HG02571 (cell line): ENCODE measurements at regions not wholly inside any gene's neighbourhood (a gene's known extent, or its start where the extent isn't known, plus 50 kb on each side); places are given as distances from the start of the nearest gene placed in this dataset.

Source experiments
- ATAC-seq: cut with Tn5 transposase; IDR thresholded peaks from one replicate; pipeline ENCODE4 v1.9.1; 2021; ENCODE audit warnings: mild to moderate bottlenecking, moderate library complexity; ENCODE audit not compliant: unreplicated experiment

DNA sequence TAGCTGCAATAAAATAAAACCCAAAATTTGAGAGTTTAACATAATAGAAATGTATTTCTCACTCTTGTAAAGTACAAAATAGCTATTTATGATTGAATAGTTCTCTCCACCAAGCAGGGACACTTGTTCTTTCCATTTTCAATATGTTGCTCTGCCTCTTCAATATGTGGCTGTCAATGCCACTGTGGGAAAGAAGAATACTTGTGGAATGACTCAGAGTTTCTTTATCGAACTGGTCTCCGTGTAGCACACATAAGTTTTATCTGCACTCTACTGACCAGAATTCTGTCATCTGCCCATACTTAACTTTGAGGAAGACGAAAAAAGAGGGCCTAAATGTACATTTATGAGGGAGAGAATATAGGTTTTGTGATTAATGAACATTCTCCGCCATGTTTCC is 256.9 kb downstream of the ATXN7L3B start:
- no peak for ATAC-seq

DNA sequence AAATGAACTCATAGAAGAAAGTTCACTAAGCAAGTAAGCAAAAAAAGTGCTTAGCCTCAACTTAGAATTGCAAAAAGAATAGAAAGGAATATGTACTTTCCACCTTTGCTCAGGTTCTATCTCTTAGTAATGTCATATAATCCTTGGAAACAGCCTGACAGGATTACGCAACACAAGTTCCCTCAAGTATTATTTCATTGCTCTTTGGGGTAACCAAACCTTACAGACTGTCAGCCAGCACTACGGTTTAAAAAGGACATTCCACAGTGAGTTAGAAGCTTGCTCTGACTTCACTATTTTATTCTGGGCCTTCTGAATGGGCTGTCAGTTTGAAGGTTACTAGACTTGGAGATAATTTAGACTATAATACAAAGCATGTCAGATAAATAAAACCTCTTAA is 264.0 kb downstream of the ATXN7L3B start:
- no peak for ATAC-seq

DNA sequence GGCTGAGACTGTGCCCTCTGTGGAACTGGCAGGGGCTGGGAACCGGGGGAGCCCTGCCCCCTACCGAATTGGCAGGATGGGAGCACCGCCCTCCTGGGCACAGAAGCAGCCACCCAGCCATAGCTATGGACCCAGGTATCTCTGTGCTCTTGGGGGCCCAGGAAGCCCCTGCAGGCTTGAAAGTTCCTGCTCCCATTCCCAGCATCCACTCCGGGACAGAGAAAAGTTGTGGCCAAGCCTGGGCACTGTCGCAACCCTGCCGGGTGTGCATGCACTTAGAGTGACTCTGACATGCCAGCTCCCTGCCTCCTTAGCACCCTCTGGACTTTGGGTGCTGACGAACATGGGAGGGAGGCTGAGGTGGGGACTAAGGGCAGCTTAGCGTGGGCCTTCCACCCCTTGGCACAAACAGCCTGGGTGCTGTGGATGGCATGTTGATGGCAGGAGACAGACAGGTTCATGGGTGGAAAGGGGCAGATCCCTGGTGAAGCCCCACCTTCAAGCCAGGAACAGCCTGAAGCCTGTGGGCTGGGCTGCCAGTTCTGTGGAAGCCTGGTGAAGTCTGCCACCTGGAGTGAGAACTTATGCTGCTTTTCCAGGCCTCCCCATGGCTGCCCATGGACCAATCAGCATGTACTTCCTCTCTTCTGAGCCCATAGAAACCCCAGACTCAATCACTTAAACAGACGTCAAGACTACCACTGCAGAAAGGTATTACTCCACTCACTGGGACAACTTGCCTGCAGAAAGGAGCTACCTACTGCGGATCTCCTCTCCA is 279.0 kb downstream of the ATXN7L3B start:
- no peak for ATAC-seq

DNA sequence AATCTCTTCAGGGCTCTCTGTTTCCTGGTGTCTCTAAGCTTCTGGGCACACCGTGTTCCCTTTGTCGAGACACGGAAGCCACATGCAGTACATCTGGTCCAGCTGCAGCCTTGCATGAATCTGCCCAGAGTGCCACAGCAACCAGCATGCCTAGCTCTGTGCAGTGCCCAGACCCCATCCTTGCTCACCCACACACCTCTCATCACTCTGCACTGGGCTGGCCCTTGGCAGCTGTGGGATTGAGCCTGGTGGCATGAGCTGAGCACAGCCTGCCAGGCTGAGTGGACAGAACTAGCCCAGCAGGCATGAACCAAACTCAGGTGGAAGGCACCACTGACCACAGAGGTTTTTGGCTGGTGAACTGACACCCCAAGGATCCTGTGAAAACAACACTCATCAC is 279.9 kb downstream of the ATXN7L3B start:
- ATAC-seq: no peak

DNA sequence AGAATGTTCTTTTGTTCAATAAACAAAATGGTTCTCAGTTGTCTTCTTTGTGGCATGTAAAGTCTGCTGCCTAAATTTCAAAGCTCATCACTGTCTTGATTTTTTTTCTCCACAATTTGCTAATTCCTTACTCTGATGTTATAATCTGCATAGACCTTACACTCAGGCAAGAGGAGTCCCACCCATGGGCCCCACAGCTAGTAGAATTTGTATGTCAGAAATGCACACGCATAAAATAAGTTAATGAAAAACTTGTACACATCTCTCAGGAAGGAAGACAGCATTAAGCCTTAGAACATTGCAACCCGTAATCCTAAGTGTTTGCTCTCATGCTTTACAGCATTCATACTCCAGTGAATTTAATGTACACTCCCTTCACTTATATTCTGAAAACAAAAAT is 280.8 kb downstream of the ATXN7L3B start:
- no peak for ATAC-seq

DNA sequence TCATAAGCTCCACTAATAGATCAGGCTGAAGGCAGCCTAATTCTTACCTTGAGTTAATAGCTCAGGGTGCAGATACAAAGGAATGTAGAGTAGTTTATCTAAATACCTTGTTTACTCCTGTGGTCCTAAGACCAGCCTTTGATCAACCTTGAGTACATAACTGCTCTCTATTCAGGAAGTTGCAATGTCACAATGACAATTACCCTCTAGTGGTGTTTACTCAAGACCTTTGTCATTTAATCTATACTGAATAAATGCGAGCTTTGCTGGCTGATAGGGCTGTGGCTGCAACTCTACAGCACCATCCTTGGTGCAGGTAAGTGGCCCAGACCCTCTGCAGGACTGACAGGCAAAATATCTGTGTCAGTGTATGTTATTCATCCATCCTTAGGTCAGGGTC is 282.7 kb downstream of the ATXN7L3B start:
- ATAC-seq: no peak

DNA sequence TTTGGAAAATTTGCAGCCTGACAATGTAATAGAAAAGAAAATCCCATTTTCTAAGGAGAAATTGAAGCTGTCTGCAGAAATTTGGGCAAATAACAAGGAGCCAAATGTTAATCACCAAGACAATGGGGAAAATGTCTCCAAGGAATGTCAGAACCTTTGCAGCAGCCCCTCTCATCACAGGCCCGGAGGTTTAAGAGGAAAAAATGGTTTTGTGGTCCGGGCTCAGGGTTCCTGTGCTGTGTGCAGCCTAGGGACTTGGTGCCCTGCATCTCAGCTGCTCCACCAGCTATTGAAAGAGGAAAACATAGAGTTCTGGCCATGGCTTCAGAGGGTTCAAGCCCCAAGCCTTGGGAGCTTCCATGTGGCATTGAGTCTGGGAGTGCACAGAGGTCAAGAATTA is 298.9 kb downstream of the ATXN7L3B start:
- no peak for ATAC-seq

DNA sequence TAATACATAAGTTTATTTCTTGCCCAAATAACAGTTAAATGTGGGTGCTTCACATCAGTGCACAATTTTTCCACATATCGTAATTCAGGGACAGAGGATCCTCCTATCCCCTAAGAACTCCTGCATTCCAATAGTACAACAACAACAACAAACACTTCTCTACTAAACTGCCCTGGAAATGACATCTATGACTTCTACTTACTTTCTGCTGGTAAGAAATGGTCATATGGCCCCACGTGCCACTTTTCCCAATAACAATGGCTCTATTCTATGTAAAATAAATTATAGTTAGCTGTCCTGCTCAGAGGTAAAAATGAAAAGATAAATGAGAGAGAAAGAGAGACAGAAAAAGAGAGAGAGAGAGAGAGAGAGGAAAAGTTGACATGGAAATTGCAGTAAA is 308.5 kb downstream of the ATXN7L3B start:
- no peak for ATAC-seq

DNA sequence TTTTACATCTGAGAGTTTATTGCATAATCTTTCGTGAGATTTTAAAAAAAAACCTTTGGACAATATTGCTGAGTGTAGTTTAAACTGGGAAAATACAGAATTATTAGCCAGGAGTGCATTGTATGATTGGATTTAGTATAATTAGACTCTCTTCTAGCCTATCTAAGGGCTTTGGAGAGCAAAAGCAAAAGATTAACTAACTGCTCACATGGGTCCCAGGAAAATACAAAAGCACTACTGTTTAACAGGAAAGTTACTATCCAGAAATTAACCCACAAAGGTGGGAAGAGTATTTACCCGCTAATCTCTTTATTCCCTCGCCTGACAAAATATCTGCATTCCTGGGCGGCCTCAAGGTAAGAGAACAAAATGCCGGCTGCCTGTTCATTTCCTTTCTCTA is 309.5 kb downstream of the ATXN7L3B start:
- no peak for ATAC-seq

DNA sequence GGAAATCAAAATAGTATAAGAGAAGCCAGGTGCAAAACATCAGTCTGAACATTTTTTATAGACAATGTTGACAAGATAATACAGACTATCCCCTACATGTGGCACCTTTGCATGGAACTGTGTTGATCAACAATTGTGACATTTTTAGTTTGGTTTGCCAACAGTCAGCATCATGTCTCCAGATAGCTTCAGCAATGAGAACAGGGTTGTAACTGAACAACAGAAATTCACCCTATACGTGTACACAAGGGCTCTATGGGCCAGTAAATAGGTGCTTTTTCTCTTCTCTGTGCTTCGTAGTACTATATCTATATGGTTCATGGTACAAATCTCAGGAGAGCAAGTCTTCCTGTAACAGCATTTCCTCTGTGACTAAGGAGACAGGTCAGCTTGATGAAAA is 310.4 kb downstream of the ATXN7L3B start:
- no peak for ATAC-seq

DNA sequence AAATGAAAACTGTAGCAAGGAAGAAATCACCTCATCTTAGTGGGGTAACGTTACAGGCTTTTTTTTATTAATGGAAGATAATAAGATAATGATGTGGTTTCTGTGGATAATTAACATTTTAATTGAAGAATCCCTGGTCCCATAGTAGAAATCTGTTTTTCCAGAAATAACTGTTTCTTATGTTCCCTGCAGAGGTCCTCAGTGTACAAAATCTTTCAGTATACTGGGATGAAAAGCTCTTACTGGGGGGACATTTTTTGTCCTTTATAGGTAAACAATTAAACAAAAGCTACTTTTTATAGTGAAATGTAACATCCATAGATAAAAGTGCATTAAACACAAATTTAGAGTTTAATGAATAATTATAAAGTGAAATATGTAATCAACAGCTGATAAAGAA is 312.2 kb downstream of the ATXN7L3B start:
- no peak for ATAC-seq

DNA sequence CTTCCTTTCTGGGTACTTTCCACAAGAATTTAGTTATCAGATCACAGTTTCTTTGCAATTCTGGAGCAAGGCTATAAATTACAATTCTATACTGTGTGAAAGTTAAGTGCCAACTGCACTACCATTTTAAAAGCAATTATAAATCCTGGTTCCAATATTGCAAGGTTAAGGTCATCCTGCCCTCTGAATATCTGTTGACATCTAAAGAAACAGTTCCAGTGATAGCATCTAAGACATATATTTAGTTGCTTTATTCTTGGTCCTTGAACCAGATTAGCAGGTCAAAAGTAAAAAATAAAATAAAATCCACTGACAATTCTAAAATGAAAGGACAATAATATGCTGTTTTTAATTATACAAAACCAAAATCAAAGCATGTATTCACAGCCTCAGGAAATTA is 334.2 kb downstream of the ATXN7L3B start:
- ATAC-seq: no peak

DNA sequence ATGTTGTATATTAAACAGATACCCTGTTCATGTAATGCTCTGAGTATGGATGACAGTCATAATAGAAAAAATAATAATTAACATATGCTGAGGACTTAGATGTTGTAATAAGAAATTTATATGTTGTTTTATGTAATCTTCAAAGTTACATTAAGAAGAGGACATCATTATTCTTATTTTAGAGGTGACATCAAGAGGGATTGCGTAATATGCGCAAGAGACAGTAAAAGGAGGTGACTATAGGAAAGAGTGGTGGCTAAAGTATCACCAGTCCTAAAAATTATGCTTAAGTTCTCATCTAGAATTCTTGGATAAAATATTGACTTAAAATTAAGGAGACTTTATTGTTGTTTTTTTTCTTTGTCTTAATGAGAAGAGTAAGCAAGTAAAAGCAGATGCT is 323.9 kb downstream of the KCNC2 start:
- no peak for ATAC-seq

DNA sequence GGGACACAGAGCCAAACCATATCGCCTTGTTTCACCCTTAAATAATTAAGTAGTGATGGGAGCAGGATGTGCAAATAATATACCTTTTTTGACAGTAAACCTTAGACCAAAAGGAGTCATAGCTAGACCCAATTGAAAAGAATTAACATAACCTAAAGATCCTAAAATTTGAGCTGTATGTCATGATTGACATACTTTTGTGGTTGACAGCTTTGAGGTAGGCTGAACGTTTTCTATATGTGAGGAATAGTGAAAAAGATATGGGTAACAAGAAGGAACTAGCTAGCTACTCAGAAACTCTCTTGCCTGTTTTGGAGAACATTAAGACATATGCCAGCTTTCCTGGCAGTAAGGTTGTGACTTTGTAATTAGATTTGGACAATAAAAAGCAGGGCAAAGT is 320.6 kb downstream of the KCNC2 start:
- ATAC-seq: no peak

DNA sequence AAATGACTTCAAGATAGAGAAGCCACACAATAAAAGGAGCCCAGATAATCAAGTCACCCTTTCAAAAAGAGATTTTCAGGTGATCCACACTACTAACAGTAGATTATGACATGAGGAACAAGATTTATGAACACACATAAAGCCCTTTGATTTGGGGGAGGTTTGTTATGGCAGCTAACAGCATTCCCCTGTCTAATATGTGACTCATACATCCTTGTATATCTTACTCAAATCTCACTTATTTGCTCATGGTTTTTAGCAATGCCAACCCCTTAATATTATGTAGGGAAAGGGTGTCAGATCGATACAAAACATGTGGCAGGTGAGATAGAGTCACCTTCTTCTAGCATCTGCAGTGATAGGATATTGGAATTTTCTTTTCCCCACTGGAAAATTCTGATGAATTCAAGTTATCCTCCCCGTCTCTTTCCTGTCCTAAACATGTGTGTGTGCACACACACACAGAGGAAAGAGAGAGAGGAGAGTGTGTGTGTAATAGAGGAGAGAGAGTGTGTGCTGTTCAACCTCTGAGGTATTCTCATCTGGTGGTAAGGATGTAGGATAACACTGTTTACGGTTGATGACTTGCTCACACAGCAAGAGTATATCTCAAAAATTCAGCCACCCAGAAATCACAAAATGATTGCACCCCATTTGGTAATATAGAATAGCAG is 319.9 kb downstream of the KCNC2 start:
- ATAC-seq: peak; percentile 52

DNA sequence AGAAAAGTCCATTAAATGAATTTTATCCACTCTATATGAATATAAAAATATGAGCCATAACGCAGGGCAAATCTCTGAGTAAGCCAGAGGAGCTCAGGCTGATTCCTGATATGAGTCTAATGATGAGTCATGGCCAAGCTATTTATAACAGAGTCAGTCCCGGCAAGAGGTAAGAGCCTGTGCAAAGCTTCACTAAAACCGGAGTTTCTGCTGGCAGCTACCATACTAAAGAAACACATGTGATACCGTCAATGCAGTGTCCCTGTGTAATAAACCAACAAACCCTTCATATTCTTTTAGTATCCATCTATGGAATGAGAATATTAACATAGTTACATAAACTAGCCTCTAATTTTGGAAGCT is 319.4 kb downstream of the KCNC2 start:
- peak; percentile 92 for ATAC-seq

DNA sequence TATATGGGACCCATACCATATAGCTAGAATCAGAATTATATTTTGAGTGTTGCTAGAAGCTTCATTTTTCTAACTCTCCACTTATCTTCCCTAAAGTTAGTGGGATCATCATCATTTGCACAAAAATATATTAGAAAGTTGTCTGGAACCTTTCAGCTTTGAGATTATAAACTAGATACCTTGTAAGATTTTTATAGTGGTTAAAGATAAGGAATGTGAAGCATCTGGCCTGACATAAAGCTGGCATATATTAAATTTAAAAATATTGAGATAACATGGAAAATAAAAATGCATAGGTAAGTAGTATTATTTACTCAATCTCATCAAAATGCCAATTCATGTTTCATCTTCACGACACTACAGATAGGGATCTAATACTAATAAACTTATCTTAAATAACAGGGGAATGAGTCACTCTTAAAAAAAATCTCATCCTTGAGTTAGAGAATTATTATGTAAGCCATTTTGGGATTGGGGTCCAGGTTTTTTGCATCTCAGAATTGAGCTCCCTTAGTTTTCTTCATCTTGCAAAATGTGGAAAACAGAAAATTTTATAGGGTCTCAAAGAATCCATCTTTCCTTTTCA is 318.5 kb downstream of the KCNC2 start:
- no peak for ATAC-seq

DNA sequence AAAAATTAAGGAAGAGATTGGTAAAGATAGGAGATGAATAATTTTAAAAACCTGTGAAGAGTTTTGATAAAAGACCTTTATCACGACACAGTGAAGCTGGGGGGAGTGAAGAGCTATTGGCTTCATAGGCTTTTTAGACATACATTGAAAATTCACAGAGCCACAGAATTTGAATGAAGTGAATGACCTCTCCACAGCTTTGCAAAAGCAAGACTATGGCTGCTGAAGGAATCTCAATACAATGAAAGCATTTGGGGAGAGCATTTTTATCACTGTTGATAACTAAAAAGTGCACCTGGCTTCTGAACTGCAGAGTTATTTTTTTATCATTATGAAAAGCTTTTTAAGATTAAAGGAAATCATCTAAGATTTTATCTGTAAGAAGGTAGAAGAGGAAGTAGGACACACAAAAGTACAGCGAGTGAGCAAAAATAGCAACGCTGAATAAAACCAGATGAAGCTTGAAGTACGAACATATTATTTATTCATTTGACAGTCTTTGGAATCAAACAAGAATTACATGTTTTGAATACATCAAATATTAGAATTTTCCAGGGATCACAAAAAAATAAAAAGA is 317.5 kb downstream of the KCNC2 start:
- ATAC-seq: no peak

DNA sequence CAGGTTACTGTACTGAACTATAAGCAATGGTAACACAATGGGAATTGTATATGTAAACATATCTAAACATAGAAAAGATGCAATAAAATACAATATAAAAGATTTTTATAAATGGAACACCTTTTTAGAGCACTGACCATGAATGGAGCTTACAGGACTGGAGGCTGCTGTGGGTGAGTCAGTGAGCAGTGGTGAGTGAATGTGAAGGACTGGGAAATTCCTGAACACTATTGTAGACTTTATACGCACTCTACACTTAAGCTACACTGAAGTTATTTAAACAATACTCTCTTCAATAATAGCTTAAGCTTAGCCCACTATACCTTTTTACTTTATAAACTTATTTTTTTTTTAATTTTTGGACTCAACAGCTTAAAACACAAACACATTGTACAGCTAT is 313.5 kb downstream of the KCNC2 start:
- ATAC-seq: no peak

DNA sequence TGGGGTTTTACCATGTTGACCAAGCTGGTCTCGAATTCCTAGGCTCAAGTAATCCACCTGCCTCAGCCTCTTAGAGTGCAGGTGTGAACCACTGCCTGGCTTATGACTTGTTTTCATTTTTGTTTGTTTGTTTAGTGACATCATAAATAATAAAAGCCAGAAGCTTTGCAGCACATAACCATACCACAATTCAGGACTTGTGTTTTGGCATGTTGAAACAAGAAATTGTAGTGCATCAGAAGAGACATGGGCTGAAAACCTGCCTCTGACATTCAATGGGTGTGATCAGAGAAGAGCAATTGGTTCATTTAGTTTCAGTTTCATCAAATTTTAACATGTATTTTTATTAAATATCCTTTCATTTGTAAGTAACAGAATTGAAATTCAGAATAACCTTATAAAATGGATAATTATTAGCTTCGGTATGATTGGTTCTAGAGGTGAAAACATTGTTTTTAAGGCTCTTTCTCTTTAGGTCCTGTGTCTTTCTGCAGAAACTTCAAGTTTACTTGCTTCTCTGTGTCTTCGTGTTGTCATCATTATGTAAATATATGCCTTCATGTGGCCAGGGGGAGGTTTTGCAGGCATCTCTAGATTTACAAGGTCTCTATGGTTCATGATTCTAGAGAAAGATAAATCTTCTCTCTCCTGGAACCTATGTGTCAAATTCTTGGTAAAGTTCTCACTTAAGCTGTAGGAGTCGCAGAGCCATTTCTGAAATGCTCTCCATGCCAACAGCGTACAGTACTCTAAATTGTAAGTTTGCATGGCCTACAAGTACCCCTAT is 312.0 kb downstream of the KCNC2 start:
- no peak for ATAC-seq
